Stimulated activated naive CD8-positive, alpha-beta T cell treated with anti-CD3 and anti-CD28 coated beads, Interleukin-15, Interleukin-2, amounts not matched to agents 100 ng/mL and 50 ng/mL, for 24 hours (primary cell): ENCODE measurements at regions not wholly inside any gene's neighbourhood (a gene's known extent, or its start where the extent isn't known, plus 50 kb on each side); places are given as distances from the start of the nearest gene placed in this dataset.

Source experiments
- H3K27ac Mint-ChIP-seq: one replicate; pipeline ENCODE4 v1.8.0; 2021; ENCODE audit warnings: mild to moderate bottlenecking, mixed read lengths
- H3K27me3 Mint-ChIP-seq: one replicate; pipeline ENCODE4 v1.8.0; 2021; ENCODE audit warnings: mixed read lengths
- H3K36me3 Mint-ChIP-seq: one replicate; pipeline ENCODE4 v1.8.0; 2021; ENCODE audit warnings: low read depth, mixed read lengths
- H3K4me1 Mint-ChIP-seq: one replicate; pipeline ENCODE4 v1.8.0; 2021; ENCODE audit warnings: low read depth, mixed read lengths
- H3K4me3 Mint-ChIP-seq: one replicate; pipeline ENCODE4 v1.8.0; 2021; ENCODE audit warnings: mild to moderate bottlenecking, mixed read lengths
- H3K9me3 Mint-ChIP-seq: one replicate; pipeline ENCODE4 v1.8.0; 2021; ENCODE audit warnings: mixed read lengths

DNA sequence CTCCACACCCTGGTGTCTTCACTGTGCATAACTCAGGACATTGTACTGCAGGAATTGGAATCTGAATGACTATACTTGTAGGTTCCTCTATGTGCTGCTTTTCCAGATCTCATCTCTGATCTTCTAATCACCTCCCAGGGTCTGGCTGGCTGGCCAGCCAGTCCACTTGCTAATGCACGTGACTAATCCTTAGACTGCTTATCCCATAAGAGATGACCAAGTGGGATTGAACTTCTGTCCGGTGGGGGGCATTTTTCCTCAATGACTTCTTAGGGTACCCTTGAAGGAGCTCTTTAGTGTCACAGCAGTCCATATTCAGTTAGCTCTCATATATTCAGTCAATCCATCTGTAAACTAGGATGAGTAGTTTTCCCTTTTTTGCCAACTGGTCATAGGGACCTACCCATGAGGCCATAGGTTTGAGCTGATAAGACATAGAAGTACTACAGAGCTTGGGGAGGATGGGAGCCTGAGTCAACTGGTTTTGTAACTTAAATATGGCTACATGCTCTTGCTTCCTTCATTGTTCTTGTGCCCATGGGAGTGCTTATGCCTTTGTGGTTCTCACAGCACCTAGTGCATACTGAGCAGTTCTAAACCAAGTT is 71.9 kb upstream of the WDR1 start:
- Mint-ChIP-seq H3K4me1 (peaks cover 7% of the 10 kb centered on the region), H3K9me3 (no peaks in the 10 kb centered on the region), H3K4me3 (no peak overlapping the region)

DNA sequence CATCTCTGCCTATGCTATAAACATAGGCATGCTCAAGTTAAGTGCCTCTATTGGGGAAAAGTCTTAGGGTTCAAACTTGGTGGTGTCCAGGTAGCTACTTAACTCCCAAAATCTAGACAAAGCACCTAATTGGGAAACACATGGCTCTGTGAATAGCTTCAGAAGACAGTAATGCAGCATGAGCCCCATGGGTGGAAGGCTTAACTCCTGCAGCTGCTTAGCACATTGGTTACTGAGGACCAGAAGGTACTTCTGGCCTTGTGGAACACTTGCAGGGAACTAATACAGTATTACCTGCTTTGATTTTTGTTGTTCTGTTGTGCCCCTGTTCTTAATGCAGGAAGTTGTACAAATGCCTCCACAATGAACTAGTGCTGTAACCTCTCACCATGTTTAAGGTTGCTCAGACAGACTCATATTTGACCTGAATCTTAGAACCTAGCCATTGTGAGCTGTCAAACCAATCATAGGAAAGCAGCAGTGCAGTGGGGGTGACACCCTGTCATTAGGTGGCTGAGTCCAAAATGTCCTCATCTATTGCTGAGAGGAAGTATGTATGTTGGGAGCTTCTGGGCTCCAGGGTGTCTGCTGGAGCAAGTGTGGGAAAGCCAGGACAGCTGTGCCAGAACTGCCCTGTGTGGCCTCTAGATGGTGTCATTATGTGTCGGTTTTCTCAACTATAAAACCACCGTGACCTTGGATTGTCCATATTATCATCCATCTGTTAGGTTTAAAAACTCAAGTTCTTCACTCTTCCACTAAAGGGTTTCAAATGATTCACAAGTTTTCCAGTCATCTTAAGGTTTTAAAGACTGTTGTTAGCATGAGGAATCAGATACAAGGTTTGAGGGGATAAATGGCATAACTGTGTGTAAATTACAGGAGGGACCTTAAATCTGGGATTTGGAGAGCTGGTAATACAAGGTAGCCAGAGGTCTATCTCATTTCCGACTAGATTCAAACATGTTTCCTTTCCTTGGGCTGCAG is 69.9 kb upstream of the WDR1 start:
- Mint-ChIP-seq H3K9me3 (no peaks in the 10 kb centered on the region), H3K36me3 (no peaks in the 10 kb centered on the region)

More for the DNA sequence above, 71.9 kb upstream of the WDR1 start:
- Mint-ChIP-seq H3K27me3 (no peaks in the 10 kb centered on the region), H3K27ac (no peak overlapping the region), H3K36me3 (no peaks in the 10 kb centered on the region)

DNA sequence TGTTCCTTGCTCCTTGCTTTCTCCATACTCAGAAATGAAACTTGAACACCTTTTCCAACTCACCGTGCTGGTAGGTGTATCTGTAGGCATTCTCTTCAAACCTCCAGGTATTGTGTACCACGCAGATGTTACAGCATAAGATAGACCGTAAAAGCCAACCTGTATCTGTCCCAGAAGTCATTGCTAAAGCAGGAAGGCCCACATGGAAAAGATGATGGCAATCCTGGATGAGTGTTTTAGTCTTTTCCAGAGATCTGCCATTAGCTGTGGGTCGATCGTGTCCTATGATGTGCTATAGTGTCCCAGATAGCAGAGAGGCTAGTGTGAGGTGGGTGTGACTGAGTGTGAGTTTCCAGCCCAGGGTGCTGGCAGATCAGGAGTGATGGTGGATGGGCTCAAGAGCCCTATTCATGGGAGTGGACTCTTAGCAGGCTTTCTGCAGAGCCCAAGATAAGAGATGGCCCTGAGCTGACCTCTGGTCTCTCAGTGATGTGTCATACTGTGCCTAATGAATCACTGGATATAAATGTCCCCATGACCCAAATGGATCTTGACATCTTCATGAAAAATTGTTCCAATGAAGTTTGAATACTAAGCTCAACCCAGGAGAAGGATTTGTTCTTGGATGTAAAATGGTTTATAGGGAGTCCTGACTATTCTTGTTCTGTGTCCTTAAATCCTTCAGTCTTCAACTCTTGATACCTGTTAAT is 69.1 kb upstream of the WDR1 start:
- peaks cover 4% of the 10 kb centered on the region for H3K36me3 Mint-ChIP-seq
- no peaks in the 10 kb centered on the region for H3K27me3 Mint-ChIP-seq
- no peak overlapping the region for H3K4me3 Mint-ChIP-seq
- peaks cover 35% of the 10 kb centered on the region for H3K4me1 Mint-ChIP-seq
- no peak overlapping the region for H3K27ac Mint-ChIP-seq
- H3K9me3 Mint-ChIP-seq, result peaks cover 8% of the 10 kb centered on the region

More for the DNA sequence above, 69.9 kb upstream of the WDR1 start:
- H3K4me1 Mint-ChIP-seq, result peaks cover 26% of the 10 kb centered on the region
- H3K4me3 Mint-ChIP-seq, result no peak overlapping the region
- no peak overlapping the region for H3K27ac Mint-ChIP-seq
- H3K27me3 Mint-ChIP-seq, result no peaks in the 10 kb centered on the region

DNA sequence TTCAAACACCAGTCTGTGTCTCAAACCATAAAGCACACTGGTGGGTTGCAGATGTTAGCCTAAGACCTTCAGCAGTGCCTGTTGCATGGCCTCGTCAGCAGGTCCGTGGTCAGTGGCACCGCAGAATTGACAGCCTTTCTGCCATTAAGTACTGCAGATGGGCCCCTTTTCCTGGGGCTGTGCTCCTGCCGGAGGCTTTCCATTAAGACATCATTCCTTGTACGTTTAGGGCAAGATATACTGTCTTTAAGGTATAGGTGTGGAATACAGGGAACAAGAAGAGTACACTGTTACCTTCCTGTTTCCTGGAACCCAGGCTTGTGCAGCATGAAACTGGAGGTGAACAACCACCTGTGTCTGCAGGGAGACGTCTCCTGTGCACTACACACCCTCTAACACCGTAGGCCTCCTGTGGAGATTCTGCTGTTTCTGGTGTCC is 67.9 kb upstream of the WDR1 start:
- H3K27ac Mint-ChIP-seq, result no peak overlapping the region
- H3K4me1 Mint-ChIP-seq, result peaks cover 45% of the 10 kb centered on the region
- H3K9me3 Mint-ChIP-seq, result peaks cover 8% of the 10 kb centered on the region
- no peaks in the 10 kb centered on the region for H3K27me3 Mint-ChIP-seq
- H3K4me3 Mint-ChIP-seq, result no peak overlapping the region
- peaks cover 4% of the 10 kb centered on the region for H3K36me3 Mint-ChIP-seq

DNA sequence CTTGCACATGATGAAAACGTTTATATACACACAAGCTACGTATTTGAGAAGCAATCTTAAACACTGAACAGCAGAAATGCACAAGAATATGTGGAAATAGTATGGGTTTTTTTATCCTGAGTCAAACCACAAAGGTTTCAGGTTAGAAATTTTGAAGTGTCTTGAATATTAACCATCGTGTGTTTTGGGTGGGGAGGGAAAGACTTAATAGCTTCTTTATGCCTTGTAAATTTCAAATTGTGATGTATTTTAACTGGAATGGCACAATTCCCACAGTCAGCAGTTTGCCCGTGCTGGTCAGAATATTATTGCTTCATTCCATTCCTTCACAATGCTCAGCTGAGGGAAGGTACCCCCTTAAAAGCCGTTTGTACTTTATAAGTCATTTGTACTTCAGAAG is 67.4 kb upstream of the WDR1 start:
- H3K4me3 Mint-ChIP-seq, result no peak overlapping the region
- H3K4me1 Mint-ChIP-seq, result peaks cover 45% of the 10 kb centered on the region
- no peaks in the 10 kb centered on the region for H3K27me3 Mint-ChIP-seq
- peaks cover 8% of the 10 kb centered on the region for H3K9me3 Mint-ChIP-seq
- peaks cover 4% of the 10 kb centered on the region for H3K36me3 Mint-ChIP-seq
- H3K27ac Mint-ChIP-seq, result no peak overlapping the region

DNA sequence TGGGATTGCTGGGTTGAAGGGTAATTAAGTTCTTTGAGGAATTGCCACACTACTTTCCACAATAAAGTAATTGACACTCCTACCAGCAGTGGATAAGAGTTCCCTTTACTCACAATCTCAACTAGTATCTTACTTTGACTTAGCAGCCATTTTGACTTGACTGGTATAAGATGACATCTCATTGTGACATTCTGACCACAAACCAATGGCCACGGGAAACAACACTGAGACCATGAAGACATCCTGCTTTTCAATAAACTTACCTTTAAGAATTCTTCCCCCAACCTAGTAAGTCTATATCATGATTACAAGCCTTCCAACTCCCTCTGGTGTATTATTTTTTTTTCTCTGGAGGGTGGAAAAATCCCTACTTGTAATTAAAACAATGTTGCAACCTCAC is 66.9 kb upstream of the WDR1 start:
- H3K4me3 Mint-ChIP-seq, result no peak overlapping the region
- H3K9me3 Mint-ChIP-seq, result peaks cover 8% of the 10 kb centered on the region
- peaks cover 45% of the 10 kb centered on the region for H3K4me1 Mint-ChIP-seq
- H3K27me3 Mint-ChIP-seq, result no peaks in the 10 kb centered on the region
- H3K36me3 Mint-ChIP-seq, result peaks cover 4% of the 10 kb centered on the region
- peak overlapping the region; percentile 66 for H3K27ac Mint-ChIP-seq

DNA sequence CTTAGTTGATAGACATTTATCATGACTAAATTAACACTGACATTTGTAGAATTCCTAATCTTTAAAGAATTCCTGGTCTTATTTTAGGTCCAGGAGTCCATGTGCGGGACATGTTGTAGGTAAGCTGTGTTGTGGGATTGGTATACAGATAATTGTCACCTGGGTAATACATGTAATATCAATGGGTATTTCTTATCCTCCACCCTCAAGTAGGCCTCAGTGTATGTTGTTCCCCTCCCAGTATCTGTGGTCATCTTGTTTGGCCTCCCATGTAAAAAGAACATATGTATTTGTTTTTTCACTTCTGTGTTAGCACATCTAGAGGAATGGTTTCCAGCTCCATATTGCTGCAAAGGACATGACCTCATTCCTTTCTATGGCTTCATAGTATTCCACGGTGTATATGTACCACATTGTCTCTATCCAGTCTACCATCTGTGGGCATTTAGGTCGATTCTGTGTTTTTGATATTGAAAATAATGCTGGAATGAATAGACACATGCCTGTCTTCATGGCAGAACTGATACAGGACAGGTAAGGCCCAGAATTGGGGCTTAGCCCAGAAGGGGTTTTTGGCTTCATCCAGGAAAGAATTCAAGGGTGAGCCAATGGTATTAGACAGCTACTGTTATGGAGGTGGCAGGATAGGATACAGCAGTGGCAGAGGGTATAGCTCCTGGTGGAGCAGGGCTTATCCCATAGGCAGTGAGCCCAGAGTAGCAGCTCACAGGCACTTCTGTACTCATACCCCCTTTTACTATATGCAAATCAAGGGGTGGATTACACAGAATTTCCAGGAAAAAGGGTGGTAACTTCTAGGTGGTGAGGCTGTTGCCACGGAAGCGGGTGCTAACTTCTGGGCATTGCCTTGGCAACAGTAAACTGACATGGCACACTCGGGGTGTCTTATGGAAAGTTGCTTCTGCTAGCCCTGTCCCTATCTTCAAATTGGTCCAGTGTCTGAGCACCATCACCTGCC is 66.1 kb upstream of the WDR1 start:
- Mint-ChIP-seq H3K9me3 (peaks cover 8% of the 10 kb centered on the region), H3K4me3 (no peak overlapping the region), H3K27ac (peak overlapping the region; percentile 66), H3K36me3 (peaks cover 4% of the 10 kb centered on the region), H3K4me1 (peaks cover 45% of the 10 kb centered on the region), H3K27me3 (no peaks in the 10 kb centered on the region)

DNA sequence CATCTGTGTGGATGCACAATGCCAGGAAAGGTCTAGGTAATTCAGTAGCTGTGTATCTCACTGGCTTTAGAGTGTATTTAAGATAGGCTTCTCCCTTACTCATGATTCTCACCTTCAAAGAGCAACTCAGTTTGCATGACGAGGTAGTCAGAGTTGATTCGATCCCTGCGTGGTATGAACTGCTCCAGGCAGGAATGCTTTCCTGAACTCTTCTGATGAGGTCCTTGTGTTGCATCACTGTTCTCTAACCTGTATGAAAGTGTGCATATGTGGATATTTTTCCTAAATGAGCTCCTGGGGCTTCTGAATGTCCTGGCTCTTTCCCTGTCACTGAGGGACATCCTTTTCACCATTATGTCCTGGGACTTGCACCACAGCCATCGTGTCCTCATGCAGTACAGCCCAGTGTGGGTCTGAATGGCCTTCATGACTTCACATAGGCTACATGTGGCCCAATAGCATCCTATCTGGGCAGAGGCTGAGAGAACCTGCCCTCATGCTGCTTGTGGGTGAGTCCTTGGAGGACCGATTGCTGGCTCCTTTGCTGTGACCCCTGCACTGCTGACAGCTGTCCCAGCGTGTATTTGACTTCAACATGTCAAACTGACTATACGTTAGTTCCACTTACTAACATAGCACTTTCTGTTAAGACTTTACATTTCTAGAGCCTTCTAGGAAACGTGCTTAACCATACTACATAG is 65.3 kb upstream of the WDR1 start:
- H3K4me3 Mint-ChIP-seq, result peak overlapping the region; percentile 59
- H3K4me1 Mint-ChIP-seq, result peaks cover 45% of the 10 kb centered on the region
- H3K27ac Mint-ChIP-seq, result peak overlapping the region; percentile 94

DNA sequence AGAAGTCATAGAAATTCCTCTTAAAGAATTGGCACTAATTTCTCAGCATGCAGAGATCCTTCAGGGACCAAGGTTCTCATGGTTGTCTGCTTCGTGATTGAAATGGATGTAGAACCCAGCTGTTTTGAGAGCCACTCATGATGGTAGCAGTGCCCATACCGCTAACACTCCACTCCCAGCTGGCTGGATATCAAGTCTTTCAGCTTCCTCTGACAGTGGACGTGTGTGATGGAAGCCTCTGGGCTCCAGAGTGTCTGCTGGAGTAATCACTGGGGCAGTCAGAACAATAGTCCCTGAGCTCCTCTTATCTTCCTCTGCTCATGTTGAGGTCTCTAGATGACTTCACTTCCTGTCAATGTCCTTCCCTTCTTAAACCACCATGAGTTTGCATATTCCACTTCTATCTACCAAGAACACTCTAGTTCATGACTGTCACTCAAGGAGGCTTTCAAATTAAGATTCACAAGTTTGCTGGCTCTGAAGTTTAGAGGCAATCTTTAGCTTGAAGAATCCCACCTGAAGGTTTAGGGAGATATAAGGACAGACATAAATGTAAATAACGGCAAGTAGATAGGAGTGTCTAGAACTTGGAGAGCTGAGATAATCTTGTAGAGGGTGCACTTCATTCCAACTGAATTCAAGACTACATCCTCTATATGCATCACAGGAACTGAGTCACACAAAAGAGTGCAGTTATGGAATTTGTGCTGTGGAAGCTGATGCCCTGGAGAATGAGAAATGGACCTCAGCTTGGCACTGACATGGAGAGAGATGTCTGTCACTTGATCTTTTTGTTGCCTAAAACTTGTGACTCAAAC is 64.5 kb upstream of the WDR1 start:
- H3K27ac Mint-ChIP-seq, result peak overlapping the region; percentile 94
- H3K4me1 Mint-ChIP-seq, result peaks cover 45% of the 10 kb centered on the region

More for the DNA sequence above, 65.3 kb upstream of the WDR1 start:
- peaks cover 4% of the 10 kb centered on the region for H3K36me3 Mint-ChIP-seq
- peaks cover 3% of the 10 kb centered on the region for H3K27me3 Mint-ChIP-seq
- peaks cover 8% of the 10 kb centered on the region for H3K9me3 Mint-ChIP-seq

DNA sequence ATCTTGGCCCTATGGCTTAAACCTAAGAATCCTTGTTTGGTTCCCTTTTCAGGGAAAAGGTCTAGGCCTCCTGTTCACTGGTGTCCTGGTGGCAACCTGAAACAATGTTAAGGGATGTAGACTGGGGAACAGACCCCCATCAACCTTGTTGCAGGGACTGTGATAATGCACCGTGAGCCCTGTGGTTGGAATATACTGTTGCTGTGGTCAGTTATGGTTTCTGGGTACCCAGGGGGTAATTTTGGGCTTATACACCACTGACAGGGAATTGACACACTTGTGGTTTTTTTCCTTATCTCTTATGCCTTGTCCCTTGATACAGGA is 64.0 kb upstream of the WDR1 start:
- peaks cover 8% of the 10 kb centered on the region for H3K9me3 Mint-ChIP-seq
- peaks cover 4% of the 10 kb centered on the region for H3K36me3 Mint-ChIP-seq
- H3K4me3 Mint-ChIP-seq, result peak overlapping the region; percentile 59
- H3K4me1 Mint-ChIP-seq, result peaks cover 45% of the 10 kb centered on the region
- H3K27ac Mint-ChIP-seq, result peak overlapping the region; percentile 94
- H3K27me3 Mint-ChIP-seq, result peaks cover 3% of the 10 kb centered on the region

More for the DNA sequence above, 64.5 kb upstream of the WDR1 start:
- Mint-ChIP-seq H3K9me3 (peaks cover 8% of the 10 kb centered on the region), H3K4me3 (peak overlapping the region; percentile 59), H3K36me3 (peaks cover 4% of the 10 kb centered on the region), H3K27me3 (peaks cover 3% of the 10 kb centered on the region)

DNA sequence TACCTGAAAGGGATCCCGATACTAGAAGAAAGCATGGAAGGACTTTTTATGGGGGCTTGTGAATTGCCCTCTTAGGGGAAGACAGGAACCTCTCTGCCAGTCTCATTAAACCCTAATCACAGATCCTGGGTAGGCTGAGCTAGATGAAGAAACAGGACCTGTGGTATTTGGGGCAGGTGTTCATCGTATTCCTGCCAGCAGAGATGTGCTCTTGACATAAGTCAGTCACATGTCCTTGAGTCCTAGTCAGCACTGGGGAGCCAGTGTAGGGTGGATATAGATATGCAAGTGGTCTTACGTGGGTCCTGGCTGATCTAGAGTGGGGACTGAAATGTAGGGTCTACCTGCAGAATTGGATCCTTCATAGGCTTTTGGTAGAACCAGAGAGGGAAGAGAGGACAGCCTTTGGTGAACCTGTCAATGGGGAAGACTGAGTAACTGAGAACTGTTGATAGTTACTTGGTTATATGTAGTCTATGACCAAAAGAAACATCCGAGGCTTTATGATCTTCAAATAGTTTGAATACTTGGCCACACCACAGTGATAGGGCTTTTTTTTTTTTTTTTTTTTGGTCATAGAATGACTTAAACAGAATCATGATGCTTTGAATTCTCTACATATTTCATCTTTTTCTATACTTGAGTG is 63.5 kb upstream of the WDR1 start:
- H3K4me3 Mint-ChIP-seq, result no peak overlapping the region
- peak overlapping the region; percentile 94 for H3K27ac Mint-ChIP-seq
- peaks cover 4% of the 10 kb centered on the region for H3K36me3 Mint-ChIP-seq
- peaks cover 3% of the 10 kb centered on the region for H3K27me3 Mint-ChIP-seq
- peaks cover 45% of the 10 kb centered on the region for H3K4me1 Mint-ChIP-seq
- peaks cover 8% of the 10 kb centered on the region for H3K9me3 Mint-ChIP-seq

DNA sequence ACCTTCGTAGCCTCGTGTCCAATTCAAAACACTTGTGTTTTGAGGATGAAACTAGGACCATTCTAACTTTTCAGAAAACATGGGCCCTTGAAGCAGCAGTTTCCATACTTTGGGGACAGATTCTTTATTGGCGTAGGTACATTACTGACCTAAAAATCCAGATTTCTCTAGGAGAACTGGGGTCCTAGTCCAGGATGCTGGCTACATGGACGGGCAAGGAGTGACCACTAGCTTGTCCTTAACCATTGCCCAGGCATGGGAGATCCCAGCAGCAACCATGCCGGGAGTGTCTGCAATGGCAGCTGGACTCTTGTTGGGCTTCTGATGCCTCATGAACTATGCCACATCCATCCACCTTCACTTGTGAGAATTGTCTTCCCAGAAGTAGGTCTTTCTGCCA is 62.2 kb upstream of the WDR1 start:
- Mint-ChIP-seq H3K4me1 (peaks cover 41% of the 10 kb centered on the region), H3K27me3 (peaks cover 3% of the 10 kb centered on the region), H3K27ac (no peak overlapping the region), H3K4me3 (no peak overlapping the region), H3K36me3 (peaks cover 4% of the 10 kb centered on the region), H3K9me3 (peaks cover 8% of the 10 kb centered on the region)

DNA sequence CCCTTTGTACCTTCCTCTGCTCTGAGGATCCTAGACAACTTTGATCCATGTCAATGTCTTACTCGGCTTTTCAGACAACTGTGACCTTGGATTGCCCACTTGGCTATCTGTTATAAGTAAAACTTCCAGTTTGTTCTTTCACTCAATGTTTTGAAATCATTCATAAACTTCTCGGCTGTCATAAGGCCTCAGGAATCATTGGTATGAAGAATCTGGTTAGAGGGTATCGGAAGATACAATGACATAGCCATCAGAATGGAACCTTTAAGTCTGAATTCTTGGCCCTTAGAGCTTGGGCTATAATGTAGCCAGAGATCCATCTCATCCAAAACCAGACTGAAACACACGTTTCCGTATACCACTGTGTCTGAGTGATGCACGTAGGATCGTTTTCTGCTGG is 59.0 kb upstream of the WDR1 start:
- no peak overlapping the region for H3K27ac Mint-ChIP-seq
- peaks cover 3% of the 10 kb centered on the region for H3K27me3 Mint-ChIP-seq
- H3K36me3 Mint-ChIP-seq, result no peaks in the 10 kb centered on the region
- H3K4me1 Mint-ChIP-seq, result peaks cover 9% of the 10 kb centered on the region
- no peaks in the 10 kb centered on the region for H3K9me3 Mint-ChIP-seq
- H3K4me3 Mint-ChIP-seq, result no peak overlapping the region
